Esophagus (tissue), 2 donors: ENCODE measurements at regions not wholly inside any gene's neighbourhood (a gene's known extent, or its start where the extent isn't known, plus 50 kb on each side); places are given as distances from the start of the nearest gene placed in this dataset.

Source experiments
- H3K27ac ChIP-seq, 2 donors: one replicate each; pipeline ENCODE4 v1.5.1; 2013; ENCODE audit warnings: low read depth in 2 of 2, mild to moderate bottlenecking in 2 of 2, inconsistent platforms in 1 of 2, low read length in 1 of 2, moderate library complexity in 1 of 2
- H3K27me3 ChIP-seq, 2 donors: one replicate each; pipeline ENCODE4 v1.6.1; 2013; ENCODE audit warnings: low read length in 2 of 2, control low read depth in 1 of 2, mild to moderate bottlenecking in 1 of 2; ENCODE audit not compliant: insufficient read depth in 2 of 2, control insufficient read depth in 1 of 2
- H3K36me3 ChIP-seq, 2 donors: one replicate each; pipeline ENCODE4 v1.6.1; 2013; ENCODE audit warnings: low read length in 1 of 2; ENCODE audit not compliant: control insufficient read depth in 2 of 2, insufficient read depth in 2 of 2
- H3K4me1 ChIP-seq, 2 donors: one replicate each; pipeline ENCODE4 v1.6.1; 2013; ENCODE audit warnings: low read length in 1 of 2; ENCODE audit not compliant: control insufficient read depth in 2 of 2, insufficient read depth in 2 of 2
- H3K4me3 ChIP-seq, 2 donors: one replicate each; pipeline ENCODE4 v1.5.1; 2013; ENCODE audit warnings: low read length in 2 of 2, mild to moderate bottlenecking in 2 of 2, low read depth in 1 of 2, moderate library complexity in 1 of 2
- H3K9me3 ChIP-seq, 2 donors: one replicate each; pipeline ENCODE4 v1.6.1; 2013; ENCODE audit warnings: mild to moderate bottlenecking in 2 of 2, low read depth in 1 of 2, low read length in 1 of 2, moderate library complexity in 1 of 2; ENCODE audit not compliant: control insufficient read depth in 2 of 2, insufficient read depth in 1 of 2
- WGBS, 2 donors: extraction: QIAGEN DNeasy Blood & Tissue Kit; methylation state at CpG; one replicate each; pipeline ENCODE4 v1.1.7; 2013; 5-methylcytosine and 5-hydroxymethylcytosine counted together
- donor health status: healthy with polysubstance abuse.
- donor health status: Bipolar disorder and iron deficiency.

DNA sequence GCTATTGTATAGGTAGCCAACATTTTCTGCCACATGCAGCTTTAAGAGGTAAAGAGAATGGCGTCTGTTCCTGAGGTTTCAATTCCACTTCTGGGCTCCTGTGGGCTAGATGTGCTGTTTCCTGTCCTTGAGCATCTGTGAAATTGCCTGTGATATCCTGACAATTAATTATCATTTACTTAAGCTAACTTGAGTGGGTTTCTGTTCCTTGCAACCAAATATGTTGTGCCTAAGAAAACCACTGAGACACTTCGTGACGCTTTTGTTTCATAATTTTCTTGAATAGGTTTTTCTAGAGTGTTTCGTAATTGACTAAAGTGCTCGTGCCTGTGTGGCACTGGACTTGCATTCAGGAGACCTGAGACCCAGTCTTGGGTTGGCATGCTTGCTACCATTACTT lies 127.3 kb upstream of the POU3F1 start:
- H3K4me3 ChIP-seq, result no peak overlapping the region
- 85 to 91% methylated on average over 5 of the region's 5 CpGs for WGBS, 2 donors
- no peaks in the 10 kb centered on the region for H3K36me3 ChIP-seq
- H3K4me1 ChIP-seq, result no peaks in the 10 kb centered on the region
- no peaks in the 10 kb centered on the region for H3K27me3 ChIP-seq
- no peaks in the 10 kb centered on the region for H3K9me3 ChIP-seq
- H3K27ac ChIP-seq, result no peak overlapping the region

DNA sequence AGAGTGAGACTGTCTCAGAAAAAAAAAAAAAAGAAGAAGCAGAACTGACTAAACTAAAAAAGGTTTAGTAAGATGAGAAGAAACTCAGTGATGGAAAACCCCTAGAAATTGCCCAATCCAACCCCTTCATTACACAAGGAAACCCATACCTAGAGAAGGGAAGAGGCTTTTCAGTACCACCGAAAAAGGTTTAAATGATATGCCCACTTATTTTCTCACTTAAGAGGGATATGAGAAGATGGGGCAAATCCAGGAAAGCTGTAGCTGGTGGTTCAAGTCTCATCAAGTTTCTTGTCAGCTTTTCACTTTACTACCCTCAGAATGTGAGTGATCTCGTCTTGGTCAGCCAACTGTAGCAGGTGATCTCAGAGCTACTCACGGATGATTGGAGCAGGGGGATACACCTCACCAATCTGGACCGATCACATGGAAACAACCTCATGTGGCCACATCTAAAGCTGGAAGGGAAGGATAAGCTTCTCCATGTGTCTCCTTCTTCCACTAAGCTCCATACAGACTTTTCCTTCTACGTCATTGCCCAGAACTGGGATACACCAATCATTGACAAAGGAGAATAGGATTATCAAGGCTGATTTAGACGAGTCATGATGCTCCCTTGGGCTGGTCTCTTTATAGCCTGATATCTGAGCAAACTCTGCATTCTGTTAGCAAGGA lies 126.7 kb upstream of the POU3F1 start:
- Histone ChIP-seq H3K4me1 (no peaks in the 10 kb centered on the region), H3K9me3 (no peaks in the 10 kb centered on the region), H3K27ac (no peak overlapping the region), H3K36me3 (no peaks in the 10 kb centered on the region), H3K4me3 (no peak overlapping the region), H3K27me3 (no peaks in the 10 kb centered on the region)
- 66 to 82% methylated on average over 6 of the region's 6 CpGs for WGBS, 2 donors

DNA sequence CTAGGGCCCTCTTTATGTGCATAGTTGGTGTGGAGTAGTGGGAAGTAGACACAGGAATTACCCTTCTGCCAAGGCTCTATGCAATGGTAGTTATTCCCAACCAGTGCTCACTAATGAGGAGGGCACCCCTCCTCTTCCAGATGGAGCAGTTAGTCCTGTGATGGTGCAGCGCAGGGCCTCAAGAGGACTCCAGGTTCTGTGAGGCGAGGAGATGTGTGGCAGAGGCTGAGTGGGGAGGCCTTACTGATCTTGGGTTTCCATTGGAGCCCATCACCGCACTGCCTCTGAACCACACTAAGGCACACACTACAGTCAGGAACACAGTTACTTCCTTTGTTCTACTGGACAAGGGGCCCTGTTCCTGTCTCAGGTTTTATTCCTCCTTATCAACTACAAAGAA lies 122.5 kb upstream of the POU3F1 start:
- Histone ChIP-seq H3K9me3 (no peaks in the 10 kb centered on the region), H3K27ac (no peak overlapping the region), H3K4me1 (no peaks in the 10 kb centered on the region), H3K27me3 (no peaks in the 10 kb centered on the region), H3K4me3 (no peak overlapping the region), H3K36me3 (no peaks in the 10 kb centered on the region)
- 91 to 95% methylated on average over 3 of the region's 3 CpGs for WGBS, 2 donors

DNA sequence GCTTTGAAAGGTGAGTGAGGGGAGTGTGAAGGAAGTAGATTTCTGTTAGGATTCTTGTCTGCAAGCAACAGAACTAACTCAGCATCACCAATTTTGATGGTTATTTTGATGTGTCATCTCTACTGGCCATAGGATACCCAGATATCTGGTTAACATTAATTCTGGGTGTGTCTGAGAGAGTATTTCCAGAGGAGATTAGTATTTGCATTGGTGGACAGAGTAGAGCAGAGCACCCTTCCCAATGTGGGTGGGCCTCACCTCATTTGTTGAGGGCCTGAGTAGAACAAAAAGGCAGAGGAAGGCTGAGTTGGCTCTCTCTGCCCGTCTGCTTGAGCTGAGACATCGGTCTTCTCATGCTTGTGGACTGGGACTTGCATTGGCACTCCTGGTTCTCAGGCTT lies 121.8 kb upstream of the POU3F1 start:
- no peaks in the 10 kb centered on the region for H3K27me3 ChIP-seq
- H3K4me1 ChIP-seq, result no peaks in the 10 kb centered on the region
- H3K27ac ChIP-seq, result no peak overlapping the region
- no peaks in the 10 kb centered on the region for H3K9me3 ChIP-seq
- no peak overlapping the region for H3K4me3 ChIP-seq
- 92 to 93% methylated on average over 2 of the region's 2 CpGs for WGBS, 2 donors
- no peaks in the 10 kb centered on the region for H3K36me3 ChIP-seq

DNA sequence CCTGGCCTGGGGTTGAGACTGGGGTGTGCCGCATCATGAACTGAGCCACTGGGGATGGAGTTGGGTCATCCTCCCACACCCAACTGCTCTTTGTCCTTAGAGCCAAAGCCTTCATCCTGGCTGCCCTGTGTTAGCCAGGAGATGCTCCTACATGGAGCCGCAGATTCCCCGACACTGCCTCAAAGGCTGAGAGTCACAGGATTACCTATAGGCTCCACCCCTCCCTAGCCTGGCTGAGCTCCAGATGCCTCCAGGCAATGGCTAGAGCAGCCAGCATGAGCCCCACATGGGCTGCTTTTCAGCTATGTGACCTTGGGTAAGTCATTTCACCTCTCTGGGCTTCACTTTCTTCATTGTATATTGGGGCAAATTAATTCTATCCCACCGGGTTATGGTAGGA lies 119.9 kb upstream of the POU3F1 start:
- no peaks in the 10 kb centered on the region for H3K4me1 ChIP-seq
- no peaks in the 10 kb centered on the region for H3K27me3 ChIP-seq
- no peak overlapping the region for H3K27ac ChIP-seq
- H3K9me3 ChIP-seq, result no peaks in the 10 kb centered on the region
- H3K36me3 ChIP-seq, result no peaks in the 10 kb centered on the region
- 75 to 77% methylated on average over 4 of the region's 4 CpGs for WGBS, 2 donors
- H3K4me3 ChIP-seq, result no peak overlapping the region

DNA sequence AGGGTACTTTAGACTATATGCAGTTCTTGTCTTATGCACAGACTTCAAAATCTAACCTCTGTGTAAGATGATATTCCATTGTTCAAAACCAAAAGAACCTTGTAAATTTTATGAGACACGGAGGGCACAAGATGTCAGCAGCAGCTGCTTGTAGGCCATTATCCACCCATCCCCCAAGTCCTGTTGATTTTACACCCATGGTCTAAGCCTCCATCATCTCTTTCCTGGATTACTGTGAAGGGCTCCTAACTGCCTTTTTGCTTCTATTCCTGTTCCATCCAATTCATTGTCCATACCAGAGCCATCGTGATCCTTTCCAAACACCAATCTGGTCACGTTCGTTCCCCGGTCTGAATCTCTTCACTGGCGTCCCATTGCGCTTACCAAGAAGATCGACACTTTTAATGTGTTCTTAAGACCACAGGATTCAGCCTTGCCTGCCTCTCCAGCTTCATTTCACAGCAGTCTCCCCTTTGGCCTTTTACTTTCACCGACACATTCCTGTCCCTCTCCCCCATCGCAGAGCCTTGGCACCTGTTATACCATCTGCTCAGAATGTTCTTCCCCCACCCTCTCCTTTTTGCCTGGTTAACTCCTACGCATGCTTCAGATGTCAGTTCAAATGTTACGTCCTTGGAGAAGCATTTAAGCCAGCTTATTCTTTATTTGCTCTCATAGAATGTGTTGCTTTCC lies 107.3 kb upstream of the POU3F1 start:
- Histone ChIP-seq H3K27me3 (no peaks in the 10 kb centered on the region), H3K4me1 (no peaks in the 10 kb centered on the region), H3K4me3 (no peak overlapping the region), H3K27ac (no peak overlapping the region), H3K36me3 (no peaks in the 10 kb centered on the region), H3K9me3 (peaks cover 0 to 4% of the 10 kb centered on the region in 2 donors)
- WGBS, 2 donors, result 77 to 84% methylated on average over 12 of the region's 12 CpGs

DNA sequence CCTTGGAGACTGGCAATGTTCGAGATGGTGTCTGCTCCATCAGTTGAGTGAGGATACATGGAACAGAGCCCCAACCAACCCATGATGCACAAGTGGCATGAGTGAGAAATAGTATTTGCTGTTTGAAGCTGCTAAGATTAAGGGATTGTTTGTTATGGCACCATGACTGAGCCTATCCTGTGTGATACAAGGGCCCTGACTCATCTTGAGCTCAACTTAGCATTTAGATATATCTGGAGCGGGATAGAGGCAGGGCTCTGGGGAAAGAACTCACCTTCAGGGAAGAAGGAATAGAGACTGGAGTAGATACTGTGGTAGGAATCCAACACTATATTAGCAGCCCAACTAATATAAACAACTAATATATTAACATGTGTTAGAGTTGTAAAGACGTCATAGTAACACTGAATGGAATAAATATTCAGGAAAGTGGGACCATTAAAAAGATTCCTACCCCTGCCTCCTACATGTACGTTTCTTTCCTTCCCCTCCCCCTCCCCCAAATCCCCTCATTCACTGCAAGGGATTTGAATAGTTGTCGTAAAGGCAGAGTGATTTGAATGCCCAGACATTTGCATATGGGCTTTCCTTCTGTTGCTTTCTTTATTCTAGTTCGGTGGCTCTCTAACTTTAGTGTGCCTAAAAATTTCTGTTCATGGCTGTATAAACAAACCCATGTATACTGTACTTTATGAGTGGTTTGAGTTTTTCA lies 106.6 kb upstream of the POU3F1 start:
- no peaks in the 10 kb centered on the region for H3K4me1 ChIP-seq
- H3K36me3 ChIP-seq, result no peaks in the 10 kb centered on the region
- H3K27me3 ChIP-seq, result no peaks in the 10 kb centered on the region
- 53 to 61% methylated on average over 6 of the region's 6 CpGs for WGBS, 2 donors
- H3K27ac ChIP-seq, result no peak overlapping the region
- H3K4me3 ChIP-seq, result no peak overlapping the region
- peaks cover 0 to 4% of the 10 kb centered on the region in 2 donors for H3K9me3 ChIP-seq

DNA sequence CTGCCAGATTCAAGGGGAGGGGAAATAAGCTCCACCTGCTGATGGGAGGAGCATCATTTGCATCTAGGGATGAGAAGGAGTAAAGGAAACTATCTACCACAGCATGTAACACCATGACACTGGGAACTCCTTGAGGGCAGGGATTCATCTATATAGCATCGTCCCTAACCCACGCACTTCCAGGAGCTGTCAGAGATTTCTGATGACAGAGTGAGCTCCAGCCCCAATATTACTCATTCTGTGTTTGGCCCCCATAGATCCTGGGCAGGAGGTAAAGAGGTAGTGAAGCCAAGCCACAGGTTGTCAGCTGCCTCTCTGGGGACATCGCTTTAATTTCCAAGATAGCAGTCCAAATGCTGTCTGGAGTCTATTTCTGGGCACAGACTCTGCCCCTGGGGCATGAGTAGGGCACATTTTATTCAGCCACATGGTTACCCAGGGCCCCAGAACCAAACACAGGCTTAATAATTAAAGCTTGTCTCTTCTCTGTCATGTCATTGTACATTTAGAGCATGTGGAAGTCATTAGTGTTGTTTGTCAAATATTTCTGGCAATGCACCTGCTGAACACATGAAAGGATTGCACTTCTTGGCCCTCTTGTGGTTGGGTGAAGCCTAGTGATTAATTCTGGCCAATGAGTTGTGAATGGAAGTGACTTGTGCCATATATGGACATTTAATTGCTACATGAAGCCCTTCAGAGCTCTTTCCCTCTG lies 105.9 kb upstream of the POU3F1 start:
- Histone ChIP-seq H3K4me3 (no peak overlapping the region), H3K9me3 (peaks cover 0 to 4% of the 10 kb centered on the region in 2 donors), H3K36me3 (no peaks in the 10 kb centered on the region), H3K27me3 (no peaks in the 10 kb centered on the region), H3K4me1 (no peaks in the 10 kb centered on the region), H3K27ac (no peak overlapping the region)
- 81 to 84% methylated on average over 3 of the region's 3 CpGs for WGBS, 2 donors

DNA sequence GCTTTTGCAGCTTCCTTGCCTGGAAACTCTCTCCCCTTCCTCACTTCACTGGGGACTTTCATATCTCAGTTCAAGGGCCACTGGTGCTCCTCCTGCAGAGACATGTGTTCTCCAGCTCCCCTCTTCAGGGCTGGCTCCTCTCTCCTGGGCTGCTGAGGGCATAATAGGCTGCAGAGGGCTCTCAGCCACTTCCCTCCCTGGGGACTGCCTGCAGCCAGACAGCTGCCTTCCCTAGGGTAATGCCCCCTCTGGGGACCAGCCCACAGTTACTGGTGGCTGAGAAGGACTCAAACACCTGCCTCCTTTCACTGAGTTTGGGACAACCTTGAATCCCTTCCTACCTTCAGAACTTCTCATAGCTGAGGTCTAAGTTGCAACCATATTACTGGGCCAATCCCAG lies 104.8 kb upstream of the POU3F1 start:
- H3K27ac ChIP-seq, result no peak overlapping the region
- no peak overlapping the region for H3K4me3 ChIP-seq
- no peaks in the 10 kb centered on the region for H3K4me1 ChIP-seq
- no peaks in the 10 kb centered on the region for H3K36me3 ChIP-seq
- peaks cover 0 to 4% of the 10 kb centered on the region in 2 donors for H3K9me3 ChIP-seq
- no peaks in the 10 kb centered on the region for H3K27me3 ChIP-seq
